Activated CD8-positive, alpha-beta memory T cell treated with anti-CD3 and anti-CD28 coated beads, Interleukin-2, amount 10 ng/mL, durations not matched to agents 7 days and 5 days (primary cell): ENCODE measurements at regions not wholly inside any gene's neighbourhood (a gene's known extent, or its start where the extent isn't known, plus 50 kb on each side); places are given as distances from the start of the nearest gene placed in this dataset.

Source experiments
- ATAC-seq: fragments of 150-1000 bp; cut with Tn5 transposase; one replicate; pipeline ENCODE4 v1.10.0; 2021; ENCODE audit warnings: moderate library complexity
- CTCF ChIA-PET: fragments of 350-600 bp; sonication (Branson Sonifier 250); formaldehyde crosslinking; loops from one replicate; lab custom pipeline; 2021; ENCODE audit warnings: antibody characterized with exemption; lab: Charles Lee
- DNase-seq: peaks from one replicate; pipeline ENCODE4 v3.0.0-alpha.2; 2020
- H3K27ac Mint-ChIP-seq: one replicate; pipeline ENCODE4 v1.8.0; 2021; ENCODE audit warnings: mild to moderate bottlenecking, mixed read lengths
- H3K27me3 Mint-ChIP-seq: one replicate; pipeline ENCODE4 v1.8.0; 2021; ENCODE audit warnings: mixed read lengths
- H3K36me3 Mint-ChIP-seq: one replicate; pipeline ENCODE4 v1.8.0; 2021; ENCODE audit warnings: mild to moderate bottlenecking, mixed read lengths
- H3K4me1 Mint-ChIP-seq: one replicate; pipeline ENCODE4 v1.8.0; 2021; ENCODE audit warnings: mixed read lengths
- H3K4me3 Mint-ChIP-seq: one replicate; pipeline ENCODE4 v1.8.0; 2021; ENCODE audit warnings: mild to moderate bottlenecking, moderate library complexity, mixed read lengths
- H3K9me3 Mint-ChIP-seq: one replicate; pipeline ENCODE4 v1.8.0; 2022; ENCODE audit warnings: low read depth, mixed read lengths

DNA sequence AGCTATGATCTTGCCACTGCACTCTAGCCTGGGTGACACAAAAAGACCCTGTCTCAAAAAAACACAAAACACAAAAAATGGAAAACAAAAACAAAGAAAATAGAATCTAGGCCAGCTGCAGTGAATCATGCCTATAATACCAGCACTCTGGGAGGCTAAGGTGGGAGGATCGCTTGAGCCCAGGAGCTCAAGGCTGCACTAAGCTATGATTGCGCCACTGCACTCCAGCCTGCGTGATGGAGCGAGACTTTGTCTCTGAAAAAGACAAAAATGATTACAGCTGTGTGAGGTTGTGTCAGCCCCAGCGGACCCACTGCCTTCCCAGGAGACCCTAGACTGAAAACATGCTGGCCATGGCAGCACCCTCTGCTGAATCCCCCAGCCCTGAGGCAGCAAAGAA is 80.2 kb upstream of the ZBTB40 start:
- DNase-seq, result no peak
- Mint-ChIP-seq H3K9me3 (no peaks in the 10 kb centered on the region), H3K36me3 (peaks cover 2% of the 10 kb centered on the region), H3K27me3 (peaks cover 18% of the 10 kb centered on the region), H3K4me3 (no peak overlapping the region), H3K4me1 (no peaks in the 10 kb centered on the region), H3K27ac (no peak overlapping the region)
- no peak for ATAC-seq
- CTCF ChIA-PET, result no interaction called here

DNA sequence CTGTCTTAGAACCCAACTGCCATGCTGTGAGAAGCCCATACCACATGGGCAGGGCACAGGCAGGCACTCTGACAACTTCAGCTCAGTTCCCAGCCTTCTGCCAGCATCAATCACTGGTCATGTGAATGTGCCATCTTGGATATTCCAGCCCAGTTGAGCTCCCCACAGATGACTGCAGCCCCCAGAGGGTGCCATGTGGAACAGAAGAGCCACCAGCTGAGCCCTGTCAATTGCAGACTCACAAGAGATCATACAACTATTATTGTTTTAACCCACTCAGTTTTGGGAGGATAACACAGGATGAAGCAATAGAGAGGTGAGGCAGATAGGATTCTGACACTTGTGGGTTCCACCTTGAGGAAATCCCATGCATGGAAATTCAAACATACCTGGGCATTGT is 78.4 kb upstream of the ZBTB40 start:
- Mint-ChIP-seq H3K4me1 (no peaks in the 10 kb centered on the region), H3K4me3 (no peak overlapping the region), H3K27me3 (peaks cover 8% of the 10 kb centered on the region), H3K36me3 (peaks cover 2% of the 10 kb centered on the region), H3K9me3 (no peaks in the 10 kb centered on the region), H3K27ac (no peak overlapping the region)
- ATAC-seq (no peak), DNase-seq (no peak)
- CTCF ChIA-PET, result no interaction called here

DNA sequence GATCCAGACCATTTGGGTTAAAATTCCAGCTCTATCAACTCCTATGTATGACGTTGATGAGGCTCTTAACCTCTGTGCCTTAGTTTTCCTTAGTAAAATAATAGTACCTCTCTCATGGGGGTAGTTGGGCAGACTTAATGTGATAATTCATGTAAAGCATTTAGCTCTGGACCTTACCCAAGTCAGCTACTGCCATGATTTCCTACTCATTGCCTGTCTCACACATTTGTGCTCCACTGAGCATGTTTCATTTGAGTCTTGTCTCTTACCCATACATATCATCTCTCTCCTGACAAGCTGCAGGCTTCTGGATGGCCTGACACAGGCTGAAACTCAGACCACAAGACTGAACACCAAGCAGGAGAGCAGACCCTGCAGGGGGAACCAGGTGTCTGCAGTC is 77.7 kb upstream of the ZBTB40 start:
- H3K27ac Mint-ChIP-seq, result no peak overlapping the region
- H3K4me1 Mint-ChIP-seq, result no peaks in the 10 kb centered on the region
- CTCF ChIA-PET, result no interaction called here

DNA sequence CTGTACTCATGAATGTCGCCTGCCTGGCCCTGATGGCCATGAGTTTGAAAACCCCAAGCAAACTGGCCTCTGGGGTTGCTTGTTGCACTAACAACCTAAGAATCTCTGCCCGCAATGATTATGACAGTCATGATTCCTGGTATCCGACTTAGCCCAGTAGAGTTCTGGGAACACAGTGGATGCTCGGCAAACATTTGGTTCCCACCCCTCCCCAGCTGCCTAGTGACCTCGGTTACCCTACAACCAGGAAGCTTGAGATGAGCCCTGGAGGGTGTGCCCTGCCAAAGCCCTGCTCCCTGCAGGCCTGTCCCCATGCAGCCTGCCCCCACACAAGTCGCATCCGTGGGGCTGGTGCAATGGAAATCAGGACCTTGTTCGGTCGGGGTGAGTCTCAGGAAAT is 76.0 kb upstream of the ZBTB40 start:
- DNase-seq (no peak), ATAC-seq (no peak)
- Mint-ChIP-seq H3K36me3 (peaks cover 2% of the 10 kb centered on the region), H3K9me3 (no peaks in the 10 kb centered on the region), H3K4me1 (no peaks in the 10 kb centered on the region), H3K27me3 (peaks cover 5% of the 10 kb centered on the region), H3K27ac (no peak overlapping the region), H3K4me3 (no peak overlapping the region)
- CTCF ChIA-PET, result no interaction called here

More for the DNA sequence above, 77.7 kb upstream of the ZBTB40 start:
- ATAC-seq (no peak), DNase-seq (no peak)
- Mint-ChIP-seq H3K36me3 (peaks cover 2% of the 10 kb centered on the region), H3K4me3 (no peak overlapping the region), H3K9me3 (no peaks in the 10 kb centered on the region), H3K27me3 (peaks cover 5% of the 10 kb centered on the region)

DNA sequence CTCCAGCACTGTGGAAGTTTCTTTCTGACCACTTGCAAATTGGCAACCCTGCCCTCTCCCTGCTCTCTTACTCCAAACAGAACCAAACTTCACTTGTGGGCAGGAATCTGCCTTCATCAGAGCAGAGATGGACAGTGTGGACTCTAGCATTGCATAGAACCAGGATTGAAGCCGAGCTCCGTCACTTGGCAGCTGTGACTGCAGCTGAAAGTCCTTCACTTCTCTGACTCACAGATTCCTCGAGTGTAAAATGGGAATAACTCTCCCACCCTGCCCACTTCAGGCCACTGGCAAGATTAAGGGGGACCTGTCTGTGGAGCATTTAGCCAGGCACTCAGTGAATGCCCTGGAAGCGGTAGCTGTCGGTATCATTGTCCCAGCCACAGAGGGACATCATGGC is 75.7 kb upstream of the ZBTB40 start:
- no peak overlapping the region for H3K4me3 Mint-ChIP-seq
- ATAC-seq (no peak), DNase-seq (no peak)
- no peaks in the 10 kb centered on the region for H3K4me1 Mint-ChIP-seq
- H3K9me3 Mint-ChIP-seq, result no peaks in the 10 kb centered on the region
- peaks cover 8% of the 10 kb centered on the region for H3K27me3 Mint-ChIP-seq
- H3K36me3 Mint-ChIP-seq, result peaks cover 2% of the 10 kb centered on the region
- CTCF ChIA-PET, result no interaction called here
- no peak overlapping the region for H3K27ac Mint-ChIP-seq

DNA sequence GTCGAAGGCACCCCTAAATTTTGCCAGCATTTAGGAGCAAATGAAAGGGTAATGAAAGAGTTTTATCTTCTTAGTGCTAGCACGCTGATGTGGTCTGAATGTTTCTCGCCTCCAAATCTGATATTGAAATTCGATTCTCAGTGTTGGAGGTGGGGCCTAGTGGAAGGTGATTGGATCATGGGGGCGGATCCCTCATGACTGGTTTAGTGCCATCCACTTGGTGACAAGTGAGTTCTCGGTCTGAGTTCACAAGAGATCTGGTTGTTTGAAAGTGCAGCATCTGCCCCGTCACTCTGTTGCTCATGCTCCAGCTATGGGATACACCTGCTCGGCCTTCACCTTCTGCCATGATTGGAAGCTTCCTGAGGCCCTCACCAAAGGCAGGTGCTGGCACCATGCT is 75.1 kb upstream of the ZBTB40 start:
- Mint-ChIP-seq H3K36me3 (peaks cover 2% of the 10 kb centered on the region), H3K27me3 (peaks cover 6% of the 10 kb centered on the region), H3K27ac (no peak overlapping the region), H3K4me1 (no peaks in the 10 kb centered on the region), H3K4me3 (no peak overlapping the region), H3K9me3 (no peaks in the 10 kb centered on the region)
- DNase-seq, result no peak
- ATAC-seq, result no peak
- CTCF ChIA-PET, result no interaction called here

DNA sequence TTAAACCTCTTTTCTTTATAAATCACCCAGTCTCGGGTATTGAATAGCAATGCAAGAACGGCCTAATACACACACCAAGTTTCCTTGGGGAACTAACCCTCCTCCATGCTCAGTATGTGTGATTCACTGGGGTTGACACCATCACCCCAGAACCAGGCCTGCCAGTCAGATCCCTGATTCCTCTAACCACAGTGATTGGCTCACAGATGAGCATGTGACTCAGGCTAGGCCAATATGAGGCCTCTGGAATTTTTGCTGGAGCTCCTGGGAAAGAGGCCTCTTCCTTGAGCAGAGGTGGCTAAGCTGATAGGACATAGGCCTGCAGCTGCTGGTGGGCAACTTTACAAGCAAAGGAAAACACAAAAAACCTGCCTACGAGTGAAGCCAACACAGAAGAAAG is 74.7 kb upstream of the ZBTB40 start:
- Mint-ChIP-seq H3K9me3 (no peaks in the 10 kb centered on the region), H3K4me3 (no peak overlapping the region), H3K27ac (no peak overlapping the region), H3K27me3 (peaks cover 6% of the 10 kb centered on the region), H3K36me3 (peaks cover 2% of the 10 kb centered on the region), H3K4me1 (no peaks in the 10 kb centered on the region)
- CTCF ChIA-PET, result no interaction called here
- DNase-seq, result no peak
- no peak for ATAC-seq

DNA sequence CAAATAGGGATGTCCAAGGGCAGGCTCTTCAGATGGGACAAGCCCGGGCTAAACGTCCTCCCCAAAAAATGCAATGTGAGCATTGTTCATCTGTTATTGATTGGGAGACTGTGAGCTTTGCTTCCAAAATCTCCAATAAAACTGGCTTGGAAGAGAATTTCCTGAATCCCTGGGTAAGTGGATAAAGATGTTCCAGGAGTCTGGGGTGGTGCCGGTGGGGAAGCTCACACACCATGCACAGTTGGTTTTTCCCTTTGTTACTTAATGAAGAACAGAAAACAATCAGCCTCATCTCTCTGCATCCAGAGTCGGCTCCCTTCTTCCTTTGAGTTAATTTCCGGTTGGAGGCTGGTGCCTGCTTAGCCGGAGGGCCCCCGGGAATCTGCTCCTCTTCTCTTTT is 72.1 kb upstream of the ZBTB40 start:
- H3K36me3 Mint-ChIP-seq, result no peaks in the 10 kb centered on the region
- no peak overlapping the region for H3K4me3 Mint-ChIP-seq
- no peak for DNase-seq
- ATAC-seq, result no peak
- peaks cover 10% of the 10 kb centered on the region for H3K27me3 Mint-ChIP-seq
- CTCF ChIA-PET, result no interaction called here
- H3K9me3 Mint-ChIP-seq, result no peaks in the 10 kb centered on the region
- no peak overlapping the region for H3K27ac Mint-ChIP-seq
- no peaks in the 10 kb centered on the region for H3K4me1 Mint-ChIP-seq

DNA sequence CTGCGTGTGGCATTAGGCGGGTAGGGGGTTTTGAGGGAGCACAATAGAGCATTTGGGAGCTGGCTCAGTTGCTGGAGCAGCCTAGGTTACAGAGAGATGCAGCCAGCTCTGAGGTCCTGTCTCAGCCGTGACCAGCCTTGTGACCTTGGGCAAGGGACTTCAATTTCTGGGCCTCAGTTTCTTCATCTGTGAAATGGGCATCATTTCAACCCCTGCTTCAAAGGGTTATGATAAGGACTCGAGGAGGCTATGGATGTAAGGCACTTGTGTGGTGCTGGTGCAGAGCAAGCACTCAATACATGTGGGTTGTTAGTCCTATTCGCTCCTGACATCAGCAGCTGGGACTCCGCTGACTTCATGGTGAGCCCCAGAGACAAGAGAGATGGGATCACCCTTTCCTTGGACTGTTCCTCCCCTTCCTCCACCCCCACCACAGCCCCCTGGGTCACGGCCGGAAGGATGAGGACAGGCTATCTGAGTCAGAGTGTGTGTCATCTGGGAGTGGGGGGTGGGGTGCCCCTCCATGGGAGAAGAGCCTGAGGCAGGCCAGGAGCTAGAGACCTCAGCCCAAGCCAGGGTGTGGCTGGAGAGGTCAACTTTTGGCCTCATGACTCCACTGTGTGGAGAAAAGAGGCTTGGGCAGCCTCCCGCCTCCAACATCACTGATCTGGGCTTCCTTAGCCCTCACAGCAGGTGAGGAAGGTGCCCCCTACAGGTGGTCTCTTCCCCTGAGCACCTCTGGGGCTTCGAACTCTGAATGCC is 71.4 kb upstream of the ZBTB40 start:
- Mint-ChIP-seq H3K27me3 (peaks cover 10% of the 10 kb centered on the region), H3K36me3 (no peaks in the 10 kb centered on the region), H3K27ac (no peak overlapping the region), H3K9me3 (no peaks in the 10 kb centered on the region), H3K4me1 (no peaks in the 10 kb centered on the region), H3K4me3 (no peak overlapping the region)
- no peak for ATAC-seq
- CTCF ChIA-PET, result no interaction called here
- DNase-seq, result no peak

DNA sequence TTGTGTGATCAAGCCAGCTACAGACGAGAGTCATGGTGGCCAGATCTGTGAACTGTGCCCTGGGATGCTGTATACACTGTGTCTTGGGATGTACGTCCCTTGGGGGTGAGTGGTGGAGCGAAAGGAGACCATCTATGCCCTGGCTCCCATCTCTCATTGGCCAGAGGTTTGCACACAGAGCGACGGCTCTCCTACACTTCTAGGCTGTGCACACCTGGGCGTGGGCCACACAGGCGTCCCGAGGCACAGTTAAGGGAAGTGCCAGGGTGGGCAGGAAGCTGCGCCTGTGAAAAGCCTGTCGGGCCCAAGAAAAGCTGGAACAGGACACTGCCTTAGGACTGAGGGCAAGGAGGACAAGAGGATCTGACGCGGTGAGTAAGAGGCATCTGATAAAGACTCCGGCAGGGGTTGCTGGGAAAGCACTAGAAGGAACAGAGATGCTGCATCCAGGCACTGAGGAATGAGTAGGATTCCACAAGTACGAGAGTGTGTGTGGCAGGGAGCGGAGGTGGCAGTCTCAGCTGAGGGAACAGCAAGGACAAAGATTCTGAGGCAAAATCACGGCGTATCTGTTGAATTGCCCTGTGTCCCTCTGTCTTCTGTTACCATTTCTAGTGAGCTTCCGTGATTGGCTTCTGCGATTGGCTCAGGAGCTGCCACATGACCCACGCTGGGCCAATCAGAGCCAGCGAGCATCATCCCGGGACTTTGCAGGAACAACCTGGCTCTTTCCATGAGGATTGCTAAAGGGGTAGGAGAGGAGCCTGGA is 67.9 kb upstream of the ZBTB40 start:
- Mint-ChIP-seq H3K9me3 (no peaks in the 10 kb centered on the region), H3K27me3 (peaks cover 26% of the 10 kb centered on the region), H3K27ac (no peak overlapping the region), H3K36me3 (no peaks in the 10 kb centered on the region), H3K4me3 (no peak overlapping the region), H3K4me1 (no peaks in the 10 kb centered on the region)
- ATAC-seq, result no peak
- DNase-seq, result no peak
- CTCF ChIA-PET, result no interaction called here

DNA sequence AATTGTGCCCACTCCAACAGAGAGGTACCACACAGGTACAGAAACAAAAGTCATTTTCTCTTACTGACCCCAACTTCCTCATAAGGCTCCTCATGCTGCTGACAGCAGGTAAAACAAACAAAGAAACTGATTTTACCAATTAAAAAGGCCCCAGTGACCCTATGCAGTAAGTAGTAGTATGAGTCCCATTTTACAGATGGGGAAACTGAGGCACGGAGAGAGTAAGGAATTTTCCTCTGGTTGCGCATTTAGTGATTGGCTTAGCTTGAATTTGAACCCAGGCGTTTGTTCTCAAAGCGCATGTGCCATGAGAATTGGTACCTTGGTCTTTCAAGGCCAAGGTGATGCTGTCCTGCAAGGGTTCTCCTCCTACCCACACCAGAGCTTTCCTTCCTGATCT is 66.1 kb upstream of the ZBTB40 start:
- DNase-seq (no peak), ATAC-seq (no peak)
- H3K9me3 Mint-ChIP-seq, result no peaks in the 10 kb centered on the region
- CTCF ChIA-PET, result no interaction called here
- peaks cover 26% of the 10 kb centered on the region for H3K27me3 Mint-ChIP-seq
- H3K27ac Mint-ChIP-seq, result no peak overlapping the region
- H3K4me3 Mint-ChIP-seq, result no peak overlapping the region
- H3K36me3 Mint-ChIP-seq, result no peaks in the 10 kb centered on the region
- no peaks in the 10 kb centered on the region for H3K4me1 Mint-ChIP-seq

DNA sequence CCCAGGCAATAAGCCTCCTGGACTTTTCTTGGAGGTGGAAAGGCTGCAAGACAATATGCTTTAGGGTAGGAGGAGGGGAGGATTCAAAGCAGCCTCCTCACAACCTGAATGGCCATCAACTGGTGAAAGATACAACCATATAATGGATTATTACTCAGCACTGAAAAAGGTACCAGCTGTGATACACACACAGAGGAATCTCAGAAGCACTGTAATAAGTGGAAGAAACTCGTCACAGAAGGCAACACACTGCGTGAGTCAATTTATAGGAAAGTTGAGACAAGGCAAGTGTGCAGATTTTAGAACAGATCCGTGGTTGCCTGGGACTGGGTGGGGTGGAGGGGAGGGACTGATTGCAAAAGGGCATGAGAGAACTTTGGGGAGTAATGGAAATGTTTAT is 64.9 kb upstream of the ZBTB40 start:
- ATAC-seq, result no peak
- Mint-ChIP-seq H3K4me3 (no peak overlapping the region), H3K4me1 (no peaks in the 10 kb centered on the region), H3K27ac (no peak overlapping the region), H3K27me3 (peaks cover 27% of the 10 kb centered on the region), H3K36me3 (no peaks in the 10 kb centered on the region), H3K9me3 (no peaks in the 10 kb centered on the region)
- CTCF ChIA-PET, result no interaction called here
- DNase-seq, result no peak

DNA sequence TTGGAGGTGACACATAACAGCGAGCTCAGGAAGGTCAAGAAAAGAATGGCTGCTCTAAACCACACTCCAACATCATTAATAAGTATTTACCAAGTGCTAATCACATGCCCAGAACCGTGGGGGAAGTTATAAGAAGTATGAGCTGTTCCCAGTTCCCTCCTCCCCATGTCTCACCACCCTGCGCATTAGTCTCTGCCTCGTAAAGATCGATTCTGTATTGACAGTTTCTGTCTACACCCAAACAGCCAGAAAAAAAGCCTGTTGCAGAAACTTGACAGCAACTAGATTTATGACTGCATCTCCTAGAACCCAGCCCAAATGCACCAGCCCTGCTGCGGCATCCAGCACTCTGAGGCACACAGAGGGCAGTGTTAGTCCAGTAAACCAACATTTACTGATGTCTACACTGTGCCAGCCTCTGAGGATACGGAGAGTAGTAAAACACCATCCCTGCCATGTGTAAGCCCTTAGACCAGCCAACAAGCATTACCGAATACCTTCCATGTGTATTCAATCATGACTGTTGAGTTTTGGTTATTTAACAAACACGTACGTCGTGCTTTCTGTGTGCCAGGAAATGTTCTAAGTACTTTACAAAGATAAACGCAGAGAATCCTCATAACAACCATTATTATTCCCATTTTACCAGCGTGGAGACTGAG is 63.6 kb upstream of the ZBTB40 start:
- H3K27me3 Mint-ChIP-seq, result peaks cover 27% of the 10 kb centered on the region
- ATAC-seq, result no peak
- H3K27ac Mint-ChIP-seq, result no peak overlapping the region
- no peaks in the 10 kb centered on the region for H3K36me3 Mint-ChIP-seq
- no peaks in the 10 kb centered on the region for H3K9me3 Mint-ChIP-seq
- DNase-seq, result no peak
- CTCF ChIA-PET, result no interaction called here
- no peaks in the 10 kb centered on the region for H3K4me1 Mint-ChIP-seq
- H3K4me3 Mint-ChIP-seq, result no peak overlapping the region
